ENCODE measurements at regions not wholly inside any gene's neighbourhood (a gene's known extent, or its start where the extent isn't known, plus 50 kb on each side); places are given as distances from the start of the nearest gene placed in this dataset.

DNA sequence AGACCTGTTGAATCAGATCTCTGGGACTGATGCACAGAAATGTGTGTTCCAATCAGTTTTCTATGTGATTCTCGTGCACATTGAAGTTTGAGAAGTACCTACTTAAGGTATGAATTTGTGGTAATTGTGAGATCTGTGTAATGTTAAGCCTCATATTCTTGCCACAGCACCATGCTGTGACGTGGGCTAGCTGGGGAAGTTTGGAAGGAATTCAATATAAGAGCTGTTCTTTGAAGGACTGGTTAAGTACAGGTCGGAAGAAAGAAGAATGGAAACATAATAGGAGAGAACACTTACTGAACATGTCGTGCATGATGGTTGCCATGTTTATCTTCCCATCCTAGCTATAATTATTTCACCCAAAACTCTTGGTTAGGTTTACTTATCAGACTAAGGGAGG lies 79.7 kb upstream of the CXXC4 start:
- Histone ChIP-seq H4K20me1 (ENCODE audit: control insufficient read depth, insufficient read depth) (no peaks in the 10 kb centered on the region), H2AFZ (ENCODE audit: control insufficient read depth, low read depth, low read length) (no peak overlapping the region), H3K27me3 (replicated peaks in 1 of 2; ENCODE audit: control insufficient read depth in 2 of 2, insufficient read depth in 2 of 2, low read length in 1 of 2) (no peaks in the 10 kb centered on the region), H3K9ac (ENCODE audit: control insufficient read depth, insufficient read depth, low read length) (no peak overlapping the region), H3K4me1 (ENCODE audit: control insufficient read depth, insufficient read depth, low read length) (no peaks in the 10 kb centered on the region), H3K4me2 (ENCODE audit: control insufficient read depth, insufficient read depth) (no peak overlapping the region), H3K9me3 (replicated peaks; ENCODE audit: control insufficient read depth, insufficient read depth, low read length) (no peaks in the 10 kb centered on the region), H3K4me3 (no peak overlapping the region), H3K27ac (ENCODE audit: control insufficient read depth, insufficient read depth) (no peak overlapping the region), H3K79me2 (ENCODE audit: control insufficient read depth, insufficient read depth, low read length) (no peaks in the 10 kb centered on the region), H3K36me3 (ENCODE audit: control insufficient read depth in 2 of 2, insufficient read depth in 2 of 2, low read length in 1 of 2) (no peaks in the 10 kb centered on the region)
- no peak for TF ChIP-seq MEF2B (IDR thresholded peaks at IDR 0.05; ENCODE audit: partially characterized antibody, poor library complexity, severe bottlenecking)
- TF ChIP-seq SMC3 (IDR thresholded peaks at IDR 0.05; ENCODE audit: borderline replicate concordance, low read length) = no peak
- TF ChIP-seq TARDBP (IDR thresholded peaks at IDR 0.05; ENCODE audit: borderline replicate concordance) = no peak
- no peak for TF ChIP-seq ZNF274 (IDR thresholded peaks at IDR 0.05; ENCODE audit: insufficient read depth, insufficient read length)
- TF ChIP-seq, protein P1, sequence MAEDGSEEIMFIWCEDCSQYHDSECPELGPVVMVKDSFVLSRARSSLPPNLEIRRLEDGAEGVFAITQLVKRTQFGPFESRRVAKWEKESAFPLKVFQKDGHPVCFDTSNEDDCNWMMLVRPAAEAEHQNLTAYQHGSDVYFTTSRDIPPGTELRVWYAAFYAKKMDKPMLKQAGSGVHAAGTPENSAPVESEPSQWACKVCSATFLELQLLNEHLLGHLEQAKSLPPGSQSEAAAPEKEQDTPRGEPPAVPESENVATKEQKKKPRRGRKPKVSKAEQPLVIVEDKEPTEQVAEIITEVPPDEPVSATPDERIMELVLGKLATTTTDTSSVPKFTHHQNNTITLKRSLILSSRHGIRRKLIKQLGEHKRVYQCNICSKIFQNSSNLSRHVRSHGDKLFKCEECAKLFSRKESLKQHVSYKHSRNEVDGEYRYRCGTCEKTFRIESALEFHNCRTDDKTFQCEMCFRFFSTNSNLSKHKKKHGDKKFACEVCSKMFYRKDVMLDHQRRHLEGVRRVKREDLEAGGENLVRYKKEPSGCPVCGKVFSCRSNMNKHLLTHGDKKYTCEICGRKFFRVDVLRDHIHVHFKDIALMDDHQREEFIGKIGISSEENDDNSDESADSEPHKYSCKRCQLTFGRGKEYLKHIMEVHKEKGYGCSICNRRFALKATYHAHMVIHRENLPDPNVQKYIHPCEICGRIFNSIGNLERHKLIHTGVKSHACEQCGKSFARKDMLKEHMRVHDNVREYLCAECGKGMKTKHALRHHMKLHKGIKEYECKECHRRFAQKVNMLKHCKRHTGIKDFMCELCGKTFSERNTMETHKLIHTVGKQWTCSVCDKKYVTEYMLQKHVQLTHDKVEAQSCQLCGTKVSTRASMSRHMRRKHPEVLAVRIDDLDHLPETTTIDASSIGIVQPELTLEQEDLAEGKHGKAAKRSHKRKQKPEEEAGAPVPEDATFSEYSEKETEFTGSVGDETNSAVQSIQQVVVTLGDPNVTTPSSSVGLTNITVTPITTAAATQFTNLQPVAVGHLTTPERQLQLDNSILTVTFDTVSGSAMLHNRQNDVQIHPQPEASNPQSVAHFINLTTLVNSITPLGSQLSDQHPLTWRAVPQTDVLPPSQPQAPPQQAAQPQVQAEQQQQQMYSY (CRISPR knock-in tag; IDR thresholded peaks at IDR 0.05) = no peak
- TF ChIP-seq, protein P2, sequence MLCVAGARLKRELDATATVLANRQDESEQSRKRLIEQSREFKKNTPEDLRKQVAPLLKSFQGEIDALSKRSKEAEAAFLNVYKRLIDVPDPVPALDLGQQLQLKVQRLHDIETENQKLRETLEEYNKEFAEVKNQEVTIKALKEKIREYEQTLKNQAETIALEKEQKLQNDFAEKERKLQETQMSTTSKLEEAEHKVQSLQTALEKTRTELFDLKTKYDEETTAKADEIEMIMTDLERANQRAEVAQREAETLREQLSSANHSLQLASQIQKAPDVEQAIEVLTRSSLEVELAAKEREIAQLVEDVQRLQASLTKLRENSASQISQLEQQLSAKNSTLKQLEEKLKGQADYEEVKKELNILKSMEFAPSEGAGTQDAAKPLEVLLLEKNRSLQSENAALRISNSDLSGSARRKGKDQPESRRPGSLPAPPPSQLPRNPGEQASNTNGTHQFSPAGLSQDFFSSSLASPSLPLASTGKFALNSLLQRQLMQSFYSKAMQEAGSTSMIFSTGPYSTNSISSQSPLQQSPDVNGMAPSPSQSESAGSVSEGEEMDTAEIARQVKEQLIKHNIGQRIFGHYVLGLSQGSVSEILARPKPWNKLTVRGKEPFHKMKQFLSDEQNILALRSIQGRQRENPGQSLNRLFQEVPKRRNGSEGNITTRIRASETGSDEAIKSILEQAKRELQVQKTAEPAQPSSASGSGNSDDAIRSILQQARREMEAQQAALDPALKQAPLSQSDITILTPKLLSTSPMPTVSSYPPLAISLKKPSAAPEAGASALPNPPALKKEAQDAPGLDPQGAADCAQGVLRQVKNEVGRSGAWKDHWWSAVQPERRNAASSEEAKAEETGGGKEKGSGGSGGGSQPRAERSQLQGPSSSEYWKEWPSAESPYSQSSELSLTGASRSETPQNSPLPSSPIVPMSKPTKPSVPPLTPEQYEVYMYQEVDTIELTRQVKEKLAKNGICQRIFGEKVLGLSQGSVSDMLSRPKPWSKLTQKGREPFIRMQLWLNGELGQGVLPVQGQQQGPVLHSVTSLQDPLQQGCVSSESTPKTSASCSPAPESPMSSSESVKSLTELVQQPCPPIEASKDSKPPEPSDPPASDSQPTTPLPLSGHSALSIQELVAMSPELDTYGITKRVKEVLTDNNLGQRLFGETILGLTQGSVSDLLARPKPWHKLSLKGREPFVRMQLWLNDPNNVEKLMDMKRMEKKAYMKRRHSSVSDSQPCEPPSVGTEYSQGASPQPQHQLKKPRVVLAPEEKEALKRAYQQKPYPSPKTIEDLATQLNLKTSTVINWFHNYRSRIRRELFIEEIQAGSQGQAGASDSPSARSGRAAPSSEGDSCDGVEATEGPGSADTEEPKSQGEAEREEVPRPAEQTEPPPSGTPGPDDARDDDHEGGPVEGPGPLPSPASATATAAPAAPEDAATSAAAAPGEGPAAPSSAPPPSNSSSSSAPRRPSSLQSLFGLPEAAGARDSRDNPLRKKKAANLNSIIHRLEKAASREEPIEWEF (IDR thresholded peaks at IDR 0.05; ENCODE audit: insufficient replicate concordance, low read depth, low read length) = no peak
- TF ChIP-seq FOS (IDR thresholded peaks at IDR 0.05; ENCODE audit: borderline replicate concordance, extremely low read depth, insufficient read length) = no peak
- TF ChIP-seq NR2F1 (conservative IDR thresholded peaks at IDR 0.05) = no peak
- TF ChIP-seq, protein P3, sequence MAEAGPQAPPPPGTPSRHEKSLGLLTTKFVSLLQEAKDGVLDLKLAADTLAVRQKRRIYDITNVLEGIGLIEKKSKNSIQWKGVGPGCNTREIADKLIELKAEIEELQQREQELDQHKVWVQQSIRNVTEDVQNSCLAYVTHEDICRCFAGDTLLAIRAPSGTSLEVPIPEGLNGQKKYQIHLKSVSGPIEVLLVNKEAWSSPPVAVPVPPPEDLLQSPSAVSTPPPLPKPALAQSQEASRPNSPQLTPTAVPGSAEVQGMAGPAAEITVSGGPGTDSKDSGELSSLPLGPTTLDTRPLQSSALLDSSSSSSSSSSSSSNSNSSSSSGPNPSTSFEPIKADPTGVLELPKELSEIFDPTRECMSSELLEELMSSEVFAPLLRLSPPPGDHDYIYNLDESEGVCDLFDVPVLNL (IDR thresholded peaks at IDR 0.05; ENCODE audit: low read depth, low read length) = no peak
- no peak for TF ChIP-seq NRF1 (conservative IDR thresholded peaks at IDR 0.05; ENCODE audit: low read depth, low read length)
- TF ChIP-seq BHLHE40 (IDR thresholded peaks at IDR 0.05; ENCODE audit: borderline replicate concordance in 1 of 2, low read depth in 2 of 2, low read length in 1 of 2) = no peak
- ATAC-seq = no peak
- CTCF ChIA-PET = no interaction called here
- intact Hi-C loops (cut with micrococcal nuclease; ENCODE audit: unreplicated experiment) (no loop called here), in situ Hi-C loops (cut with MboI) (no loop called here)
- no peak for FAIRE-seq
- DNase-seq (ENCODE audit: low read depth, low spot score) = no peak
- RAD21 ChIA-PET (ENCODE audit: unreplicated experiment) = no interaction called here
- WGBS (ENCODE audit: insufficient coverage, insufficient replicate concordance, low lambda C conversion rate, missing lambda C conversion rate) = 75% methylated on average over 4 of the region's 4 CpGs
- BruUV-seq (replicated peaks) = no TSS peak
- POLR2A ChIA-PET = no interaction called here
- SMC1A ChIA-PET (ENCODE audit: uncharacterized antibody, unreplicated experiment) = no interaction called here

Data from GM12878 (cell line).